Fibroblast of the aortic adventitia (primary cell): ENCODE measurements at regions not wholly inside any gene's neighbourhood (a gene's known extent, or its start where the extent isn't known, plus 50 kb on each side); places are given as distances from the start of the nearest gene placed in this dataset.
A peak's percentile ranks its signal among the peaks of the same experiment; 100 is the strongest.

ENCODE experiments used
- DNase-seq: peaks from one replicate; pipeline ENCODE4 v3.0.0-alpha.2; 2010; ENCODE audit warnings: low read depth
- H3K4me3 ChIP-seq: 2 replicates; pipeline ENCODE4 v1.5.1; 2011; ENCODE audit warnings: low read depth, mild to moderate bottlenecking, control low read depth, low read length, moderate library complexity
- CTCF ChIP-seq: IDR thresholded peaks from 2 replicates; pipeline ENCODE4 v1.5.1; 2011; ENCODE audit warnings: mild to moderate bottlenecking, low read length, control low read depth, inconsistent platforms; ENCODE audit not compliant: insufficient read depth

DNA sequence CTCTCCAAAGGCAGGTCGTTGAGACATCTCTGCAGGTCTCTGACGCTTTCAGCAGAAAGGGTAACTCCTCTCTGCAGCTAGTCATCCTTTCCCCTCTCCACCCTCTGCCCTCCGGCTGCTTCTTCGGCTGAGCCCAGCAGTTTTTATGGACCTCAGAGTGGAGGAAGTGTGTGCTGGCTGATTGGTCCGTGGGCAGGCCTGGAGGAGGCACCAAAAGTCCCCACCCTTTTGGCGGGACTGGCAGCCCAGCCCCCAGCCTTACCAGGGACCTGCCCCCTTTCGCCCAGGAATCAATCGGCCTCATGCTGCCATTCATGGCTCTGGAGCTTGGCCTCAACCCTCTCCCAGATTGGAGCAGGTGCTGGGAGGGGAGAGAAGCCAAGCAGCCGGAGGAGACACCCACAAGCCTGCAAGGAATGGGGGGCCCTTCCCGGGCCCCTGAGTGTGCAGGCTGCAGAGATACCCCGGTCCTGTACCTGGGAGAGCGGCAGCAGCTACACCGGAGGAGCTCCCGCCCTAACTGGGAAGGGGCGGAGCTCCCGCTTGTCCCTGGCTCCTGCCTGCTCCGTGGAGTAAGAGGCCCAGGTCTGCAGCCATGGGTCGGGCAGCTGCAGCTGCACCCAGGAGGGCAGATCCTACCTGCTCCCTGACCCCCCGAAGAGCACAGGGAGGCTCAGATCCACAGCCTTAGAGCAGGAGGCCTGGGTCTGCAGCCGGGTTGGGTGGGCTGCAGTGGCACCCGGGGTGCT lies 170.3 kb upstream of the SOX4 start:
- DNase-seq = no peak
- H3K4me3 ChIP-seq = no peak overlapping the region
- no peak for TF ChIP-seq CTCF

DNA sequence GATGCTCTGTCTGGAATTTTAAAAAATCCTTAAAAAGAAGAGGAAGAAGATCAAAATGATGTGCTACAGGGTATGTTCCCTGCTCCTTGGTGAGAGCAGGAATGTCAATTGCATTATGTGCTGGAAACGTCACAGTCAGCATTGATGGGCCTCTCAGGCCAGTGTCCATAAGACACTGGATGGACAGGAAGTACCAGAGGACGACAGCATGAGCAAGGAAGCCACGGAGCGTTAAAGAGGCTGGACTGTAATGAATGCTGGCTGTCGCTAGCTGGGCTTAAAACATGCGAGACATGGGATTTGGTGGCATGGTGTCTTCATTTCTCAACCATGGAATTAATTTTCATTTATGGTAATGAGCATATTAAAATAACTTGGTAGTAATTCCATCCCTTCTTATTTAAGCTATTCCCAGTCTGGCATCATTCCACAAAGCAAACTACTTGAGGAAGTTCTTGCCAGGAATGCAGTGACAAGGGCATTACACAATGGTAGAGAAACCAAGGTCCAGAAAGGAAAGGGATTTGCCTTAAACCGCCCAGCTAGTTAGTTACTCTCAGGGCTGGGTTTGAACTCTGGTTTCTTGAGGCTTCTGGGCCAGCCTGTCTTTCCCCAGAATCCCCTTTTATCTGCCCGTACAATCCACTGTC lies 166.6 kb upstream of the SOX4 start:
- H3K4me3 ChIP-seq = no peak overlapping the region
- no peak for TF ChIP-seq CTCF
- DNase-seq = peak; percentile 16

DNA sequence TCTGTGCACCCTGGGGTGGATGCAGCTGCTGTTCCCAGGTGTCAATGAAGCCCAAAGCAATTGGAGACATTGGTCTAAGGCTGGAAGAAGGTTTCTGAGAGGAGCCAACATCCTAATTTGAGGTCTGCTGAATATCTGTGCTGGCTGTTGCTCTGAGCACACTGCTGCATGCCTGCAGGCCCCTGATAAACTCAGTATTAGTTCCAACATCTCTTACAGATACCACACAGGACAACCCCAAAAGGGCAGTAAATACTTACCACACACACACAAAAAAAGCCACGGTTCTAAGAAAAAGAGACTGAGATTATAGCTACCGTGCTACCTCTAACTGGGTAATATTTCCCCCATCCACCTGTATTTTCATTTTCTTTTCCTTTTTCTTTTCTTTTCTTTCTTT lies 164.3 kb upstream of the SOX4 start:
- no peak for DNase-seq
- no peak for TF ChIP-seq CTCF
- H3K4me3 ChIP-seq = no peak overlapping the region

- H3K4me3 ChIP-seq = no peak overlapping the region
- no peak for DNase-seq
- no peak for TF ChIP-seq CTCF
Measured at GRCh38 chr6:21431526-21431925, 162.0 kb upstream of the SOX4 start.

DNA sequence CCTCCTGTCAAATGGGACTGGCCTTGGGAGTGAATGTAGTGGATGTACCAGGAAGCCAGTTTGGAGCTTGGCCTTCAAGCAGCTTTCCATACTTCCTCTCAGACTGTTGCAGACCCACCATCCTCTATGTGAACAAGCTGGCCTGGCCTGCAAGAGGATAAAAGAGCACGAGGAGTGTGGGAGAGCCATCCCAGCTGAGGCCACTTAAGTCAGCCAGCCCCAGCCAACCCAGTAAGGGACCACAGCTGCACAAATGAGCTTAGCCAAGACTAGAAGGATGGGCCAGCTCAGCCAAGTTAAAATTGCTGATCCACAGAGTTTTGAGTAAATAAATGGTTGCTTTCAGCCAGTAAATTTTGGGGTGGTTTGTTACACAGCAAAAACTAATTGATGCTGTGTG lies 156.9 kb upstream of the SOX4 start:
- TF ChIP-seq CTCF = no peak
- no peak overlapping the region for H3K4me3 ChIP-seq
- no peak for DNase-seq

DNA sequence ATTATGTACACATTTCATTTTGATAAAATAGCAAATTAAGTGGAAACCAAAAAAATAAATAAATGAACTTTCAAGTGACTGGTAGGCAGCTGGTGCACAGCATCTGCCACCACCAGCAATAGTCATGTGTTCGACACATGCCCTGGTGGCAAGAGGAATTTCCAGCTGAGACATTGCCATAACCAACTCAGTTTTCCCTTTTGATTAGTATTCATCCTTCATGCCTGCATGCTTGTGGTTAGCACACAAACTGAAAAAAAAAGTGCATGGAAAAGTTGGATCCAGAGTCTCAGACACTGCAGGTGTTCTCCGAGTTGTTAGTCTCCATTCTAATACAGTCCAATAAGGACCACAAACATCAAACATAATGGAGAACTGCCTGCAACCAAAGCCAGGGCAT lies 156.0 kb upstream of the SOX4 start:
- H3K4me3 ChIP-seq = no peak overlapping the region
- no peak for DNase-seq
- no peak for TF ChIP-seq CTCF
